Upper lobe of left lung (tissue), 6 donors: ENCODE measurements at regions not wholly inside any gene's neighbourhood (a gene's known extent, or its start where the extent isn't known, plus 50 kb on each side); places are given as distances from the start of the nearest gene placed in this dataset.

Experiments used
- ATAC-seq, 2 donors: fragments of 200-7000 bp; cut with Tn5 transposase; one replicate each; pipeline ENCODE4 v1.9.1; 2022; ENCODE audit warnings: mild to moderate bottlenecking in 2 of 2, moderate library complexity in 2 of 2; ENCODE audit not compliant: low FRiP score in 2 of 2
- DNase-seq, 2 donors: peaks; one replicate each; pipeline ENCODE4 v3.0.0-alpha.2; 2019 to 2020
- H3K27ac ChIP-seq, 4 donors: fragments of 200-600 bp; sonication (generic); one replicate each; pipeline ENCODE4 v1.5.1; 2016 to 2019
- H3K27me3 ChIP-seq, 4 donors: fragments of 200-600 bp; sonication (generic); one replicate each; pipeline ENCODE4 v1.5.1; 2017 to 2019
- H3K36me3 ChIP-seq, 4 donors: fragments of 200-600 bp; sonication (generic); one replicate each; pipeline ENCODE4 v1.5.1; 2016 to 2019
- H3K4me1 ChIP-seq, 4 donors: fragments of 200-600 bp; sonication (generic); one replicate each; pipeline ENCODE4 v1.5.1; 2018 to 2019
- H3K4me3 ChIP-seq, 4 donors: fragments of 200-600 bp; sonication (generic); one replicate each; pipeline ENCODE4 v1.5.1; 2017 to 2019; ENCODE audit warnings: mild to moderate bottlenecking in 2 of 4, moderate library complexity in 1 of 4
- H3K9me3 ChIP-seq, 4 donors: fragments of 200-600 bp; sonication (generic); one replicate each; pipeline ENCODE4 v1.5.1; 2018 to 2019
- EP300 ChIP-seq, 4 donors: sonication (generic); formaldehyde crosslinking; IDR thresholded peaks; one replicate each; pipeline ENCODE4 v1.5.1; 2017; ENCODE audit warnings: antibody characterized with exemption in 4 of 4, control low read depth in 2 of 4
- POLR2A ChIP-seq, 4 donors: fragments of 450-650 bp; IDR thresholded peaks; one replicate each; pipeline ENCODE4 v1.5.1; 2016 to 2017; ENCODE audit warnings: antibody characterized with exemption in 4 of 4, mild to moderate bottlenecking in 2 of 4
- POLR2AphosphoS5 ChIP-seq, 2 donors: sonication (generic); formaldehyde crosslinking; IDR thresholded peaks; one replicate each; pipeline ENCODE4 v1.5.1; 2017; ENCODE audit warnings: antibody characterized with exemption in 2 of 2
- WGBS, 2 donors: methylation state at CpG; one replicate each; pipeline ENCODE4 v1.1.5; 2017 to 2018; 5-methylcytosine and 5-hydroxymethylcytosine counted together
- TF ChIP-seq, protein P1 (sequence below), 6 experiments: fragments of 450-650 bp in 4 of 6; fragments of 200-600 bp in 2 of 6; sonication (generic) in 2 of 6; IDR thresholded peaks; one replicate each; pipeline ENCODE4 v1.5.1; 2016 to 2019; ENCODE audit warnings: antibody characterized with exemption in 6 of 6
- donor health status: DM: no; HTN: no; CAD: no; lungs with moderate emphysema.
- donor health status: DM: no; HTN: yes; CAD: no; lungs with severe emphysema.

- 63 to 75% methylated on average over 11 of the region's 11 CpGs for WGBS, 2 donors
- Histone ChIP-seq H3K9me3 (no peaks in the 10 kb centered on the region), H3K4me1 (no peaks in the 10 kb centered on the region), H3K36me3 (no peaks in the 10 kb centered on the region), H3K27ac (no peak overlapping the region), H3K4me3 (no peak overlapping the region), H3K27me3 (no peaks in the 10 kb centered on the region)
- DNase-seq = no peak
- TF ChIP-seq POLR2A (IDR thresholded peaks at IDR 0.05) (no peak), POLR2AphosphoS5 (IDR thresholded peaks at IDR 0.05) (no peak), EP300 (IDR thresholded peaks at IDR 0.05) (no peak)
- TF ChIP-seq, protein P1, sequence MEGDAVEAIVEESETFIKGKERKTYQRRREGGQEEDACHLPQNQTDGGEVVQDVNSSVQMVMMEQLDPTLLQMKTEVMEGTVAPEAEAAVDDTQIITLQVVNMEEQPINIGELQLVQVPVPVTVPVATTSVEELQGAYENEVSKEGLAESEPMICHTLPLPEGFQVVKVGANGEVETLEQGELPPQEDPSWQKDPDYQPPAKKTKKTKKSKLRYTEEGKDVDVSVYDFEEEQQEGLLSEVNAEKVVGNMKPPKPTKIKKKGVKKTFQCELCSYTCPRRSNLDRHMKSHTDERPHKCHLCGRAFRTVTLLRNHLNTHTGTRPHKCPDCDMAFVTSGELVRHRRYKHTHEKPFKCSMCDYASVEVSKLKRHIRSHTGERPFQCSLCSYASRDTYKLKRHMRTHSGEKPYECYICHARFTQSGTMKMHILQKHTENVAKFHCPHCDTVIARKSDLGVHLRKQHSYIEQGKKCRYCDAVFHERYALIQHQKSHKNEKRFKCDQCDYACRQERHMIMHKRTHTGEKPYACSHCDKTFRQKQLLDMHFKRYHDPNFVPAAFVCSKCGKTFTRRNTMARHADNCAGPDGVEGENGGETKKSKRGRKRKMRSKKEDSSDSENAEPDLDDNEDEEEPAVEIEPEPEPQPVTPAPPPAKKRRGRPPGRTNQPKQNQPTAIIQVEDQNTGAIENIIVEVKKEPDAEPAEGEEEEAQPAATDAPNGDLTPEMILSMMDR (IDR thresholded peaks at IDR 0.05) = no peak
- ATAC-seq = no peak
These were observed 376.9 kb downstream of the CDK5RAP2 start for GRCh38 chr9:120202856-120203654.

DNA sequence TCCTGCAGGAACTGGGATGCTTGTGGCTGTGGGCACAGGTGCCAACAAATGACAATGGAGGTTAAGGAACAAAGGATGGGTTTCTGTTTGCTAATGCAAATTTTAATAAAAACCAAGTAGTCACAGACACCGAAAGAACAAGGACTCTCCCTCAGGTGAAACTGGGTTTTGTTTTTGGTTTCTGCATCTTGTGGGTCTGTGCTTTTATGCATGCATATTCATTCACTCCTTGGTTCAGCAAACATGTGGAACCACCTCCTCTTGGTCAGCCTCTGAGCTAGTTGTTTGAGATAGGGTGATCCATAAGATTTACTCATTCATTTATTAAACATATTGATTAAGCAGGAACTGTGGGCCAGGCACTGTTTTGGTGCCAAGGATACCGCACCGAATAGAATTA lies 381.9 kb downstream of the CDK5RAP2 start:
- Histone ChIP-seq H3K4me1 (no peaks in the 10 kb centered on the region), H3K36me3 (no peaks in the 10 kb centered on the region), H3K27me3 (no peaks in the 10 kb centered on the region), H3K4me3 (no peak overlapping the region), H3K9me3 (no peaks in the 10 kb centered on the region), H3K27ac (no peak overlapping the region)
- WGBS, 2 donors = 63 to 80% methylated on average over 3 of the region's 3 CpGs
- DNase-seq (no peak), ATAC-seq (no peak)
- TF ChIP-seq POLR2A (IDR thresholded peaks at IDR 0.05) (no peak), EP300 (IDR thresholded peaks at IDR 0.05) (no peak), POLR2AphosphoS5 (IDR thresholded peaks at IDR 0.05) (no peak)
- TF ChIP-seq, protein P1 (IDR thresholded peaks at IDR 0.05) = no peak

DNA sequence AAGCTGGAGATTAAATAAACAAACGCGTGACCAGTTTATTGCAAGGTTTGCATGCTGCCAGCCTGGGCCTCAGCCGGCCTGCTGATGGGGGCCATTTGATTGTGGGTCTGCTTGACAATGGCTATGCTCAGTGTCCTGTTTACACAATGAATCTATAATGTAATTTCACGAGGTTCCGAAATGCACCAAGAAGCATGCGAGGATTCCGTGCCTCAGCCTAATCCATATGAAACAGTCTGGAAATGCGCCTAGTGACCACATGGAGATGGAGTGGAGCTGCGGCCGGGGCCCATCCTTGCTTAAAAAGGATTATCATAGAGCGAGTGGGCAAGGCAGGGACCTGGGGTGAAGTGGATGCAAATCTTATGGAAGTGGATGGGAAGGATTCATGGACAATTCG lies 382.4 kb downstream of the CDK5RAP2 start:
- ATAC-seq = no peak
- no peak for DNase-seq
- Histone ChIP-seq H3K4me1 (no peaks in the 10 kb centered on the region), H3K36me3 (no peaks in the 10 kb centered on the region), H3K4me3 (no peak overlapping the region), H3K27me3 (no peaks in the 10 kb centered on the region), H3K9me3 (no peaks in the 10 kb centered on the region), H3K27ac (no peak overlapping the region)
- TF ChIP-seq POLR2AphosphoS5 (IDR thresholded peaks at IDR 0.05) (no peak), EP300 (IDR thresholded peaks at IDR 0.05) (no peak), POLR2A (IDR thresholded peaks at IDR 0.05) (no peak)
- TF ChIP-seq, protein P1 (IDR thresholded peaks at IDR 0.05) = no peak
- WGBS, 2 donors = 67 to 72% methylated on average over 12 of the region's 12 CpGs

DNA sequence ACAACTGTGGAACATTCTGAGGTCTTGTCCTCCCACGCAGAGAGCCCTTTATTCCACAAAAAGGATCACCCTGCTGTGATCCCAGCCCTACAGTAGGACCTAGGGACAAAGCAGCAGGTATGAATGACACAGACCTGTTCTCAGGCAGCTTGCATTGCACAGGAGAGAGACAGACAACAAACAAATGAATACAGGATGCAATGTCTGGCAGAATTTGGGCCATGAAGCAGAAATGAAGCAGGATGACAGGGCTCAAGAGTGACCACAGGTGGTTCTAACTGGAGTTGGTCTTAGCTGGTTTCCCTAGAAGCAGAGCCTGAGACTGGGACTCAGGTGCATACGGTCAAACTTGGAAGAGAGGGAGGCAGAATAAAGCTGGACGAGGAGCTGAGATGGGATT lies 388.8 kb downstream of the CDK5RAP2 start:
- 72 to 76% methylated on average over 3 of the region's 3 CpGs for WGBS, 2 donors
- Histone ChIP-seq H3K27me3 (no peaks in the 10 kb centered on the region), H3K27ac (no peak overlapping the region), H3K4me3 (no peak overlapping the region), H3K36me3 (no peaks in the 10 kb centered on the region), H3K4me1 (no peaks in the 10 kb centered on the region), H3K9me3 (no peaks in the 10 kb centered on the region)
- ATAC-seq (no peak), DNase-seq (no peak)
- TF ChIP-seq, protein P1 (IDR thresholded peaks at IDR 0.05) = no peak
- no peak for TF ChIP-seq POLR2A (IDR thresholded peaks at IDR 0.05)
- TF ChIP-seq EP300 (IDR thresholded peaks at IDR 0.05) = no peak
- TF ChIP-seq POLR2AphosphoS5 (IDR thresholded peaks at IDR 0.05) = no peak

DNA sequence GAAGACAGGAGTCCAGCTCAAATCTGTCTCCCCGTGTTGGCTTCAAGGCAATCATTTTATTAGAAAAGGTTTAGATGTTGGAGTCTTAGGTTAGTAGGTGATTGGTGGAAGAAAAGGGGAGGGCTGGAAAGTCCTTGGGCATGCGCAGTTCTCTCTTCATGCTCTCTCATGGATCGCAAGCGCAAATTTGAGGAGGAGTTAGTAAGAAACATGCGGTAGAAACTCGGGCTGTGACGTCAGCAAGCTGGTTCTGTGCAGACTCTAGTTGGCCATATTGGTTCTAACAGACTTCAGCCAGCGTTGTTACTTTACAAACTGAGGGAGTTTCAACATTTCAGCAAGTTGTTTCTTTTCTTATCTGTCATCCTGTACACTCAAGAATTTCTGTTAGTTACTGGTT lies 392.2 kb downstream of the CDK5RAP2 start:
- no peak for DNase-seq

More for the DNA sequence above, 392.2 kb downstream of the CDK5RAP2 start:
- no peak for ATAC-seq
- H3K4me3 ChIP-seq = no peak overlapping the region
- H3K9me3 ChIP-seq = no peaks in the 10 kb centered on the region
- TF ChIP-seq, protein P1 (IDR thresholded peaks at IDR 0.05) = no peak
- TF ChIP-seq EP300 (IDR thresholded peaks at IDR 0.05) = no peak
- no peak for TF ChIP-seq POLR2AphosphoS5 (IDR thresholded peaks at IDR 0.05)
- no peak for TF ChIP-seq POLR2A (IDR thresholded peaks at IDR 0.05)
- H3K27me3 ChIP-seq = no peaks in the 10 kb centered on the region
- H3K4me1 ChIP-seq = no peaks in the 10 kb centered on the region
- 71 to 77% methylated on average over 8 of the region's 8 CpGs for WGBS, 2 donors
- H3K27ac ChIP-seq = no peak overlapping the region
- no peaks in the 10 kb centered on the region for H3K36me3 ChIP-seq
